SK-N-SH (cell line): ENCODE measurements at regions not wholly inside any gene's neighbourhood (a gene's known extent, or its start where the extent isn't known, plus 50 kb on each side); places are given as distances from the start of the nearest gene placed in this dataset.
"Not testable (repeated sequence)": the region's sequence is repeated elsewhere in the genome, so short reads cannot be mapped to it uniquely, and the experiment has no call there.

Experiments used
- CTCF ChIA-PET: fragments of 300-600, 350-600 bp; formaldehyde crosslinking; extraction: SDS; loops from one replicate; lab custom pipeline; 2021; lab: Yijun Ruan, JAX
- POLR2A ChIA-PET: fragments of 350-600 bp; sonication (Branson Sonifier 250); formaldehyde crosslinking; extraction: SDS; loops from one replicate; lab custom pipeline; 2020; ENCODE audit warnings: antibody characterized with exemption, inconsistent platforms; lab: Yijun Ruan, JAX
- DNase-seq: peaks from one replicate; pipeline ENCODE4 v3.0.0; 2012
- H2AFZ ChIP-seq: fragments of 200-600 bp; sonication (generic); 2 replicates; pipeline ENCODE4 v1.8.1; 2016; ENCODE audit warnings: antibody characterized with exemption, mild to moderate bottlenecking, low read depth
- H3F3A ChIP-seq: fragments of 200-600 bp; sonication (generic); replicated peaks from 2 replicates; pipeline ENCODE3; 2016; ENCODE audit warnings: antibody characterized with exemption, mild to moderate bottlenecking; ENCODE audit not compliant: insufficient read depth
- H3K27ac ChIP-seq, 2 experiments: fragments of 200-500 bp in 1 of 2; fragments of 200-600 bp in 1 of 2; sonication (Bioruptor generic) in 1 of 2; sonication (generic), shearing (Covaris generic) in 1 of 2; 2 replicates each; pipeline versions ENCODE4 v1.5.1 to v1.6.1; 2014 to 2016; ENCODE audit warnings: low read depth in 2 of 2, inconsistent platforms in 1 of 2, low read length in 1 of 2, mild to moderate bottlenecking in 1 of 2, mixed read lengths in 1 of 2
- H3K27me3 ChIP-seq: fragments of 200-600 bp; sonication (generic), shearing (Covaris generic); 2 replicates; pipeline ENCODE4 v1.6.1; 2016; ENCODE audit warnings: mixed run types; ENCODE audit not compliant: insufficient read depth
- H3K36me3 ChIP-seq, 2 experiments: fragments of 200-500 bp in 1 of 2; fragments of 200-600 bp in 1 of 2; sonication (Bioruptor generic) in 1 of 2; sonication (generic) in 1 of 2; replicated peaks in 1 of 2; 2 replicates each; pipeline versions ENCODE3 to v1.5.1; 2014 to 2016; ENCODE audit warnings: low read length in 1 of 2, mild to moderate bottlenecking in 1 of 2; ENCODE audit not compliant: insufficient read depth in 2 of 2, control insufficient read depth in 1 of 2
- H3K4me1 ChIP-seq, 2 experiments: fragments of 200-500 bp in 1 of 2; fragments of 200-600 bp in 1 of 2; sonication (Bioruptor generic) in 1 of 2; sonication (generic), shearing (Covaris generic) in 1 of 2; 2 replicates each; pipeline versions ENCODE4 v1.5.1 to v1.6.1; 2014 to 2016; ENCODE audit warnings: low read depth in 1 of 2, low read length in 1 of 2, mixed run types in 1 of 2; ENCODE audit not compliant: insufficient read depth in 2 of 2, control insufficient read depth in 1 of 2
- H3K4me2 ChIP-seq: fragments of 200-600 bp; sonication (generic), shearing (Covaris generic); 2 replicates; pipeline ENCODE4 v1.6.1; 2017; ENCODE audit warnings: mixed run types
- H3K4me3 ChIP-seq, 2 experiments: fragments of 200-500 bp in 1 of 2; fragments of 200-600 bp in 1 of 2; sonication (Bioruptor generic) in 1 of 2; sonication (generic), shearing (Covaris generic) in 1 of 2; 2 replicates each; pipeline versions ENCODE4 v1.5.1 to v1.8.1; 2014 to 2016; ENCODE audit warnings: low read depth in 2 of 2, inconsistent platforms in 1 of 2, low read length in 1 of 2, mild to moderate bottlenecking in 1 of 2, mixed read lengths in 1 of 2, moderate library complexity in 1 of 2
- H3K79me2 ChIP-seq: fragments of 200-600 bp; sonication (generic); 2 replicates; pipeline ENCODE4 v1.8.1; 2017; ENCODE audit warnings: mild to moderate bottlenecking; ENCODE audit not compliant: insufficient read depth
- H3K9ac ChIP-seq: fragments of 200-600 bp; sonication (generic); 2 replicates; pipeline ENCODE4 v1.6.1; 2017; ENCODE audit warnings: mixed run types
- H3K9me2 ChIP-seq: fragments of 200-600 bp; sonication (generic); 2 replicates; pipeline ENCODE4 v1.6.1; 2017; ENCODE audit warnings: mixed run types
- H3K9me3 ChIP-seq: fragments of 200-600 bp; sonication (generic); 2 replicates; pipeline ENCODE4 v1.6.1; 2017; ENCODE audit warnings: mixed run types, mild to moderate bottlenecking, moderate library complexity
- H4K20me1 ChIP-seq: fragments of 200-600 bp; sonication (generic); 2 replicates; pipeline ENCODE4 v1.6.1; 2017; ENCODE audit warnings: mild to moderate bottlenecking, mixed run types; ENCODE audit not compliant: insufficient read depth
- CTCF ChIP-seq: fragments of 200-600 bp; sonication (generic); IDR thresholded peaks from 2 replicates; pipeline ENCODE4 v1.6.1; 2017; ENCODE audit warnings: antibody characterized with exemption, mild to moderate bottlenecking, moderate library complexity
- EP300 ChIP-seq, 2 experiments: IDR thresholded peaks; 2 replicates each; pipeline versions ENCODE4 v1.4.0 to v1.6.1; 2012; ENCODE audit warnings: borderline replicate concordance in 1 of 2, low read depth in 1 of 2, low read length in 1 of 2
- JUND ChIP-seq: IDR thresholded peaks from 2 replicates; pipeline ENCODE4 v1.4.0; 2012
- PBX3 ChIP-seq: IDR thresholded peaks from 2 replicates; pipeline ENCODE4; 2012
- POLR2AphosphoS5 ChIP-seq: IDR thresholded peaks from 2 replicates; pipeline ENCODE4 v1.6.1; 2012; ENCODE audit warnings: low read depth, low read length
- RXRA ChIP-seq: IDR thresholded peaks from 2 replicates; pipeline ENCODE4 v1.4.0; 2012; ENCODE audit warnings: low read depth, mild to moderate bottlenecking, borderline replicate concordance
- SIN3A ChIP-seq: IDR thresholded peaks from 2 replicates; pipeline ENCODE4 v1.6.1; 2012; ENCODE audit warnings: low read depth, mild to moderate bottlenecking, low read length, moderate library complexity, borderline replicate concordance
- TEAD4 ChIP-seq: IDR thresholded peaks from 2 replicates; pipeline ENCODE4 v1.4.0; 2012; ENCODE audit warnings: mild to moderate bottlenecking, borderline replicate concordance; ENCODE audit not compliant: insufficient read depth
- YY1 ChIP-seq: IDR thresholded peaks from 2 replicates; pipeline ENCODE4 v1.4.0; 2012; ENCODE audit warnings: low read depth, mild to moderate bottlenecking
- ZBTB33 ChIP-seq: IDR thresholded peaks from 2 replicates; pipeline ENCODE4 v1.4.0; 2012; ENCODE audit warnings: low read depth, borderline replicate concordance
- WGBS: methylation state at CpG from one replicate; pipeline ENCODE4 v1.1.6; 2017; ENCODE audit warnings: low lambda C conversion rate; 5-methylcytosine and 5-hydroxymethylcytosine counted together

- 0 out of 2 replicates have a peak, but pooled peaks cover 3% of the 10 kb centered on the region for H3K9me2 ChIP-seq
- no peak overlapping the region for H3K4me3 ChIP-seq
- ChIA-PET CTCF (no interaction called here), POLR2A (no interaction called here)
- no peaks in the 10 kb centered on the region for H3F3A ChIP-seq
- H2AFZ ChIP-seq: no peak overlapping the region
- WGBS: 35% methylated on average over 8 of the region's 8 CpGs
- H3K9ac ChIP-seq: no peak overlapping the region
- DNase-seq: no peak
- no peak for TF ChIP-seq JUND
- TF ChIP-seq POLR2AphosphoS5: no peak
- TF ChIP-seq SIN3A: no peak
- TF ChIP-seq YY1: no peak
- TF ChIP-seq TEAD4: no peak
- H4K20me1 ChIP-seq: no peaks in the 10 kb centered on the region
- H3K4me2 ChIP-seq: no peak overlapping the region
- no peaks in the 10 kb centered on the region for H3K36me3 ChIP-seq
- no peaks in the 10 kb centered on the region; the same call in 1 of the 2 replicates for H3K9me3 ChIP-seq
- no peak overlapping the region for H3K27ac ChIP-seq
- H3K27me3 ChIP-seq: no peaks in the 10 kb centered on the region
- H3K79me2 ChIP-seq: no peaks in the 10 kb centered on the region
- no peaks in the 10 kb centered on the region for H3K4me1 ChIP-seq
Observed at GRCh38 chr10:130974166-130974565, 337.4 kb downstream of the TCERG1L start.

- DNase-seq, POLR2A ChIA-PET, H3K36me3 ChIP-seq, H3K9ac ChIP-seq, H3K9me3 ChIP-seq, H3K4me1 ChIP-seq, H3K27ac ChIP-seq, H4K20me1 ChIP-seq, H3K4me2 ChIP-seq, H2AFZ ChIP-seq, H3F3A ChIP-seq, H3K4me3 ChIP-seq, H3K79me2 ChIP-seq, H3K9me2 ChIP-seq, CTCF ChIA-PET, H3K27me3 ChIP-seq: not testable (repeated sequence)
- WGBS: 39% methylated on average over 9 of the region's 9 CpGs
Observed at GRCh38 chr10:130975351-130975750, 336.2 kb downstream of the TCERG1L start.

GRCh38 chr10:130982802-130983201, 328.7 kb downstream of the TCERG1L start:
- H3K4me2 ChIP-seq: no peak overlapping the region
- ChIA-PET POLR2A (no interaction called here), CTCF (no interaction called here)
- H3K79me2 ChIP-seq: no peaks in the 10 kb centered on the region
- H4K20me1 ChIP-seq: no peaks in the 10 kb centered on the region
- H2AFZ ChIP-seq: no peak overlapping the region
- H3K27me3 ChIP-seq: no peaks in the 10 kb centered on the region
- TF ChIP-seq SIN3A (no peak), TEAD4 (no peak), EP300 (IDR thresholded peaks at IDR 0.05; ENCODE audit: borderline replicate concordance in 1 of 2, low read depth in 1 of 2, low read length in 1 of 2) (no peak), RXRA (no peak), CTCF (no peak), ZBTB33 (no peak), JUND (no peak), PBX3 (no peak)
- no peak for DNase-seq
- H3K9me2 ChIP-seq: no peaks in the 10 kb centered on the region
- H3K4me3 ChIP-seq: no peak overlapping the region
- H3K36me3 ChIP-seq: no peaks in the 10 kb centered on the region
- H3K9me3 ChIP-seq: no peaks in the 10 kb centered on the region; the same call in 1 of the 2 replicates
- WGBS: 80% methylated on average over 1 of the region's 1 CpG
- no peaks in the 10 kb centered on the region for H3K4me1 ChIP-seq
- no peaks in the 10 kb centered on the region for H3F3A ChIP-seq
- H3K9ac ChIP-seq: no peak overlapping the region
- no peak overlapping the region for H3K27ac ChIP-seq
